ENCODE measurements at regions not wholly inside any gene's neighbourhood (a gene's known extent, or its start where the extent isn't known, plus 50 kb on each side); places are given as distances from the start of the nearest gene placed in this dataset.

GRCh38 chr6:27096834-27097511 lies 150.5 kb upstream of the PRSS16 start:
- no peak for TF ChIP-seq ARNT (IDR thresholded peaks at IDR 0.05)
- TF ChIP-seq BHLHE40 (IDR thresholded peaks at IDR 0.05; ENCODE audit: borderline replicate concordance), result no peak
- no peak for TF ChIP-seq FOXA1 (IDR thresholded peaks at IDR 0.05)
- TF ChIP-seq SUZ12 (IDR thresholded peaks at IDR 0.05), result no peak
- TF ChIP-seq SP1 (IDR thresholded peaks at IDR 0.05), result no peak
